Panc1 (cell line): ENCODE measurements at regions not wholly inside any gene's neighbourhood (a gene's known extent, or its start where the extent isn't known, plus 50 kb on each side); places are given as distances from the start of the nearest gene placed in this dataset.

Source experiments
- CTCF ChIP-seq: fragments of 450-650 bp; IDR thresholded peaks from 2 replicates; pipeline ENCODE4 v1.5.1; 2017; ENCODE audit warnings: mild to moderate bottlenecking
- TCF7L2 ChIP-seq: IDR thresholded peaks from 2 replicates; pipeline ENCODE4 v1.6.1; 2011; ENCODE audit warnings: mild to moderate bottlenecking, low read depth, low read length, inconsistent platforms

DNA sequence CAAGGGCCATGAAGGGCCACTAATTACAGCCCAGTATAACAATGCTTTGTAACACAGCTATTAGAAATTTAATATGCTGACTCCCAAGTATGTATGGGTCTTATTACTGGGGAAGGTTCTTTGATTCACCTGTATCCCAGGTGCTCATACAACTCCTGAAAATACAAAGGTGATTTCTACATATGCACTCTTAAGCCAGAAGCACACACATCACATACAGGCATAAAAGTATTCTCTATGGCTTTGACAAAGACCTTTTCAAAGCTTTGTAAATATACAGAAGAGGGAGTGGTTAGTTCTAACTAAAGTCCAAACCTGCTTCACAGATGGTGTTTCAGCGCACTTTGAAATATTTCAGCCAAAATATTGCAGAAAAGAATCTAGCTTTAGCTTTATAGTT, 191.5 kb downstream of the SNCA start:
- no peak for TF ChIP-seq CTCF
- TF ChIP-seq TCF7L2, result no peak
